ENCODE measurements at regions not wholly inside any gene's neighbourhood (a gene's known extent, or its start where the extent isn't known, plus 50 kb on each side); places are given as distances from the start of the nearest gene placed in this dataset.
A peak's percentile ranks its signal among the peaks of the same experiment; 100 is the strongest.

DNA sequence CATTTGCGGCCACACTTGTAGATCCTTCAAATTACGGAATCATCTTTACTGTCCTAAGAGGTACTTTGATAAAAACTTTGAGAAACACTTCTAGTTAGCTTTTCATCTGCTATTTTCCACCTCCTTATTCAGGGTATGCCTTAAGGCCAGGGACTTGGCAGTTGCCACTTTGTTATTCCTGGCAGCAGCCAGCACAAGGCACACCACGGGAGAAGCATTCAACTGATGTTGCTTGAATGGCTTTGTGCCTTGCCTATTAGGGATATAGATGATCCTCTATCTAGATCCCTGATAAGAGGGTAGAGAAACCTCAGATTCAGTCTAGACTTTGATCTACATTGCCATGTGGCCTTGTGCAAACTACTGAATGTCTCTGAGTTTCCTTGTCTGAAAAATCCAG is 70.3 kb upstream of the EPHA4 start:
- Histone ChIP-seq H3K9me3 (no peaks in the 10 kb centered on the region), H3K36me3 (ENCODE audit: low read depth) (no peaks in the 10 kb centered on the region), H3K4me3 (no peak overlapping the region), H3K4me1 (ENCODE audit: low read depth) (no peaks in the 10 kb centered on the region)
- DNase-seq (no peak), ATAC-seq (no peak)
- TF ChIP-seq, protein P1, sequence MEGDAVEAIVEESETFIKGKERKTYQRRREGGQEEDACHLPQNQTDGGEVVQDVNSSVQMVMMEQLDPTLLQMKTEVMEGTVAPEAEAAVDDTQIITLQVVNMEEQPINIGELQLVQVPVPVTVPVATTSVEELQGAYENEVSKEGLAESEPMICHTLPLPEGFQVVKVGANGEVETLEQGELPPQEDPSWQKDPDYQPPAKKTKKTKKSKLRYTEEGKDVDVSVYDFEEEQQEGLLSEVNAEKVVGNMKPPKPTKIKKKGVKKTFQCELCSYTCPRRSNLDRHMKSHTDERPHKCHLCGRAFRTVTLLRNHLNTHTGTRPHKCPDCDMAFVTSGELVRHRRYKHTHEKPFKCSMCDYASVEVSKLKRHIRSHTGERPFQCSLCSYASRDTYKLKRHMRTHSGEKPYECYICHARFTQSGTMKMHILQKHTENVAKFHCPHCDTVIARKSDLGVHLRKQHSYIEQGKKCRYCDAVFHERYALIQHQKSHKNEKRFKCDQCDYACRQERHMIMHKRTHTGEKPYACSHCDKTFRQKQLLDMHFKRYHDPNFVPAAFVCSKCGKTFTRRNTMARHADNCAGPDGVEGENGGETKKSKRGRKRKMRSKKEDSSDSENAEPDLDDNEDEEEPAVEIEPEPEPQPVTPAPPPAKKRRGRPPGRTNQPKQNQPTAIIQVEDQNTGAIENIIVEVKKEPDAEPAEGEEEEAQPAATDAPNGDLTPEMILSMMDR (IDR thresholded peaks at IDR 0.05) = no peak
- intact Hi-C loops (cut with DNase I, micrococcal nuclease) = no loop called here

DNA sequence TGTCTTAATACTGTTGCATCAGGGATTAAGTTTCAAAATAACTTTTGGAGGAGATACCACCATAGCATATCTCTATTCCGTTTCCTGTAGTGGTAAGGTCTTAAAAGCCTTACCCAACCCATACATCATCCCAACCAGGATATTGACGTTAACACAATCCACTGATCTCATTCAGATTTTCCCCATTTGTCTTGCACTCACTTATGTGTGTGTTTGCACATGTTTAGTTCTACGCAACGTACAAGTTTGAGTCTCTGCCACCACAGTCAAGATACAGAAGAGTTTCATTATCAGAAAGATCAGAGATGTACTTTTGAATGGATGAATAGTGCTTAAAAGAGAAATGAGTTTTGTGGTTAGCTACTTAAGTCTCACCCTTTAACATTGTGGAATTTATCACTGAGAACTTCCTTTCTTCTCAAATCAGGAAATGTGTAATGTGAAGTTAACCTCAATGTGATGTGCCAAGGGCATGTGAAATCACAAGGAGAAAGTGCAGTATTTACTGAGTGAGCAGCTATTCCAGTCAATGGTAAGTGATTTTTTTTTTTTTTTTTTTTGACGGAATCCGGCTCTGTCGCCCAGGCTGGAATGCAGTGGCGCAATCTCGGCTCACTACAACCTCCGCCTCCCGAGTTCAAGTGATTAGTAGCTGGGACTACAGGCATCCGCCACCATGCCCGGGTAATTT is 69.2 kb upstream of the EPHA4 start:
- TF ChIP-seq, protein P1 (IDR thresholded peaks at IDR 0.05) = no peak
- Histone ChIP-seq H3K36me3 (ENCODE audit: low read depth) (no peaks in the 10 kb centered on the region), H3K9me3 (no peaks in the 10 kb centered on the region), H3K4me1 (ENCODE audit: low read depth) (no peaks in the 10 kb centered on the region), H3K4me3 (no peak overlapping the region)
- ATAC-seq (no peak), DNase-seq (no peak)
- intact Hi-C loops (cut with DNase I, micrococcal nuclease) = no loop called here

DNA sequence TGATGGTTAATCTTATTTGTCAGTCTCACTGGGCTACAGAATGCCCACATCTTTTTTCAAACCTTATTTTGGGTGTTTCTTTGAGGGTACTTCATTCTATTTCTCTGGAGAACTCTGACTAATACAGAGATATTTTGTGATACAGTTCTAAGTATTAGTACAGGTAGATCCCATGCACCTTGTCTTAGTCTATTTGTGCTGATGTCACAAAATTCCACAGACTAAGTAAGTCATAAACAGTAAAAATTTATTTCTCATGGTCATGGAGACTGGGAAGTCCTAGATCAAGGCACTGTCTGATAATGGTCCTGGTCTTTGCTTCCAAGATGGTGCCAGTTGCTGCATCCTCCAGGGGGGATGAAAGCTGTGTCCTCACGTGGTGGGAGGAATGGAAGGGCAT is 68.6 kb upstream of the EPHA4 start:
- TF ChIP-seq, protein P1 (IDR thresholded peaks at IDR 0.05) = no peak
- no peak for ATAC-seq

DNA sequence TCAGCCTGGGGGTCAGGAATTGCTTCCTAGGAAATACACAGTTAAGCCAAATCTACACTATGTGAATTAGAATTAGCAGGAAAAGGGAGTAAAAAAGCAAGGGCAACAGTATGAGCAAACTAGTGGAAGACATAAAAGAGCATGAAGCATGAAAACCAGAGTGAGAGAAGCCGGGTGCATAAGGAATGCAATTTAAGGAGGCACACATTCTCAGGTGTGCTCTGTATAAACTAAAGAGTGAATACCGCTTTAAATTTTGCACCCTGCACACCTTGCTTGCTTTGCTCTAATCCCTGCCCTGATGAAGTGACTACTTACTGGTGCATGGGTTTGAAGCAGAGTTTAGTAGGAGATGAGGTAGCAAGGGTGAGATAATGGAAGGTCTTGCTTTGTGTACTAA is 65.7 kb upstream of the EPHA4 start:
- DNase-seq (no peak), ATAC-seq (no peak)
- Histone ChIP-seq H3K36me3 (ENCODE audit: low read depth) (no peaks in the 10 kb centered on the region), H3K4me1 (ENCODE audit: low read depth) (no peaks in the 10 kb centered on the region), H3K9me3 (no peaks in the 10 kb centered on the region), H3K4me3 (no peak overlapping the region)
- TF ChIP-seq, protein P1 (IDR thresholded peaks at IDR 0.05) = no peak
- intact Hi-C loops (cut with DNase I, micrococcal nuclease) = no loop called here

More for the DNA sequence above, 68.6 kb upstream of the EPHA4 start:
- H3K9me3 ChIP-seq = no peaks in the 10 kb centered on the region
- DNase-seq = no peak
- H3K4me3 ChIP-seq = no peak overlapping the region
- no peaks in the 10 kb centered on the region for H3K36me3 ChIP-seq (ENCODE audit: low read depth)
- H3K4me1 ChIP-seq (ENCODE audit: low read depth) = no peaks in the 10 kb centered on the region
- intact Hi-C loops (cut with DNase I, micrococcal nuclease) = no loop called here

DNA sequence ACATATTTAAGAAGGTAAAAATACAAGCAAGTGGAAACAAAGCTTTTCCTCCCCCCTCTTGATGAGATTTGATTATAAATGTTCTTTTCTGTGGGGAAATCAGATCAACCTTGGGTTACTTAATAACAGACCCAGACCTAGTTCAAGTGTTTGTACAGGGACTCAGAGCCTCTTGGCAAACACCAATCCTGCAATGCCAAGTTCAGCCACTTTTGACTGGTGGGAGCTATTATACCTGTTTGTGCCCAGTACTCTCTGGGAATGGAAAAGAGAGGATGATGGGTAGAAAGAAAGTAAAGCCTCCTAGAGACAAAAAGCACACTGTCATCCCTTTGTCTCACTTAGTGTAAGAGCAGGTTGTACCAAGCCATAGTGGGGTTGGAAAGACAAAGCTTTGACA is 63.8 kb upstream of the EPHA4 start:
- Histone ChIP-seq H3K36me3 (ENCODE audit: low read depth) (no peaks in the 10 kb centered on the region), H3K9me3 (no peaks in the 10 kb centered on the region), H3K4me3 (no peak overlapping the region), H3K4me1 (ENCODE audit: low read depth) (no peaks in the 10 kb centered on the region)
- TF ChIP-seq, protein P1 (IDR thresholded peaks at IDR 0.05) = no peak
- intact Hi-C loops (cut with DNase I, micrococcal nuclease) = no loop called here
- no peak for ATAC-seq
- peak in 1 of 3 donors; percentile 10 for DNase-seq

DNA sequence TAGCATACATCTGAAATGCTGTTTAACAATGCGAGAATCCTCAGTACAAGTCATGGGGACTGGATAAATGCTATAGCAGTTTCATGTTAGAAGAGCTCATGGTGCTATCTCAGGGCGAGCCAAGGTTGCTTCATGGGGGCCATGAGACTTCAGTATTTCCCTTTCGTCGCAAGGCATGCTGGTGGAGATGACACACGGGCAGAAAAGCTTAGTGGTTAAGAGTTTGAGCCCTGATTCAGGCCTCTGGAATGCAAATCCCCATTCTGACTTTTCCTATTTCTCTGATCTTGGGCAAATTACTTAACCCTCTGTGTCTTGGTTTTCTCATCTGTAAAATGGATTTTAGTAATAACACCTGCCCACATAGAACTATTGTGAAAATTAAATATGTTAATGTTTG is 57.4 kb upstream of the EPHA4 start:
- no peak for ATAC-seq
- no peak for DNase-seq
- Histone ChIP-seq H3K4me3 (no peak overlapping the region), H3K36me3 (ENCODE audit: low read depth) (no peaks in the 10 kb centered on the region), H3K4me1 (ENCODE audit: low read depth) (no peaks in the 10 kb centered on the region), H3K9me3 (no peaks in the 10 kb centered on the region)
- TF ChIP-seq, protein P1 (IDR thresholded peaks at IDR 0.05) = no peak
- intact Hi-C loops (cut with DNase I, micrococcal nuclease) = no loop called here

All from mucosa of descending colon (tissue), 3 donors.